ENCODE measurements at regions not wholly inside any gene's neighbourhood (a gene's known extent, or its start where the extent isn't known, plus 50 kb on each side); places are given as distances from the start of the nearest gene placed in this dataset.

- no peaks in the 10 kb centered on the region for H3K27me3 ChIP-seq (ENCODE audit: control insufficient read depth, low read length)
- H3K4me1 ChIP-seq (ENCODE audit: control insufficient read depth, low read length): peaks cover 5% of the 10 kb centered on the region; the same call in 1 of the 2 replicates
- no peaks in the 10 kb centered on the region for H3K9me2 ChIP-seq (replicated peaks; ENCODE audit: control insufficient read depth, low read length)
- H4K20me1 ChIP-seq (ENCODE audit: control insufficient read depth, insufficient read depth, low read depth, low read length): 0 out of 2 replicates have a peak, but pooled peaks cover 5% of the 10 kb centered on the region
- no peaks in the 10 kb centered on the region for H3F3A ChIP-seq (ENCODE audit: control insufficient read depth, insufficient read depth)
- TF ChIP-seq CTCF (IDR thresholded peaks at IDR 0.05; ENCODE audit: low read depth, low read length, poor library complexity, severe bottlenecking): no peak
- no peak for TF ChIP-seq EZH2phosphoT487 (IDR thresholded peaks at IDR 0.05; ENCODE audit: borderline replicate concordance, low read length)
- no peak overlapping the region for H3K4me2 ChIP-seq (ENCODE audit: low read length)
- H3K36me3 ChIP-seq (ENCODE audit: control insufficient read depth, low read length): no peaks in the 10 kb centered on the region
- H3K4me3 ChIP-seq (ENCODE audit: low read length): no peak overlapping the region
- H3K27ac ChIP-seq (ENCODE audit: low read depth, low read length): no peak overlapping the region
- H3K9me3 ChIP-seq (ENCODE audit: control insufficient read depth, insufficient read depth, low read length): no peaks in the 10 kb centered on the region
- H3K79me2 ChIP-seq (ENCODE audit: control insufficient read depth, low read length): no peaks in the 10 kb centered on the region
These were observed 161.9 kb downstream of the SEC14L1 start for GRCh38 chr17:77302682-77303081.

GRCh38 chr17:77303620-77304019 is 162.9 kb downstream of the SEC14L1 start:
- Histone ChIP-seq H4K20me1 (ENCODE audit: control insufficient read depth, insufficient read depth, low read depth, low read length) (0 out of 2 replicates have a peak, but pooled peaks cover 5% of the 10 kb centered on the region), H3K27ac (ENCODE audit: low read depth, low read length) (no peak overlapping the region), H3K9me2 (replicated peaks; ENCODE audit: control insufficient read depth, low read length) (no peaks in the 10 kb centered on the region), H3K36me3 (ENCODE audit: control insufficient read depth, low read length) (no peaks in the 10 kb centered on the region), H3K4me3 (ENCODE audit: low read length) (no peak overlapping the region), H3K79me2 (ENCODE audit: control insufficient read depth, low read length) (no peaks in the 10 kb centered on the region), H3K4me2 (ENCODE audit: low read length) (no peak overlapping the region), H3K27me3 (ENCODE audit: control insufficient read depth, low read length) (no peaks in the 10 kb centered on the region), H3K9me3 (ENCODE audit: control insufficient read depth, insufficient read depth, low read length) (no peaks in the 10 kb centered on the region), H3F3A (ENCODE audit: control insufficient read depth, insufficient read depth) (no peaks in the 10 kb centered on the region), H3K4me1 (ENCODE audit: control insufficient read depth, low read length) (peaks cover 5% of the 10 kb centered on the region; the same call in 1 of the 2 replicates)
- TF ChIP-seq EZH2phosphoT487 (IDR thresholded peaks at IDR 0.05; ENCODE audit: borderline replicate concordance, low read length): no peak
- no peak for TF ChIP-seq CTCF (IDR thresholded peaks at IDR 0.05; ENCODE audit: low read depth, low read length, poor library complexity, severe bottlenecking)

GRCh38 chr17:77304051-77304745 is 163.4 kb downstream of the SEC14L1 start:
- Histone ChIP-seq H3K9me2 (replicated peaks; ENCODE audit: control insufficient read depth, low read length) (no peaks in the 10 kb centered on the region), H3K4me3 (ENCODE audit: low read length) (no peak overlapping the region), H3K27me3 (ENCODE audit: control insufficient read depth, low read length) (no peaks in the 10 kb centered on the region), H3K9me3 (ENCODE audit: control insufficient read depth, insufficient read depth, low read length) (no peaks in the 10 kb centered on the region), H3K27ac (ENCODE audit: low read depth, low read length) (no peak overlapping the region), H3K36me3 (ENCODE audit: control insufficient read depth, low read length) (no peaks in the 10 kb centered on the region), H3K4me1 (ENCODE audit: control insufficient read depth, low read length) (peaks cover 5% of the 10 kb centered on the region; the same call in 1 of the 2 replicates), H4K20me1 (ENCODE audit: control insufficient read depth, insufficient read depth, low read depth, low read length) (0 out of 2 replicates have a peak, but pooled peaks cover 5% of the 10 kb centered on the region), H3K79me2 (ENCODE audit: control insufficient read depth, low read length) (no peaks in the 10 kb centered on the region), H3K4me2 (ENCODE audit: low read length) (no peak overlapping the region), H3F3A (ENCODE audit: control insufficient read depth, insufficient read depth) (no peaks in the 10 kb centered on the region)
- TF ChIP-seq CTCF (IDR thresholded peaks at IDR 0.05; ENCODE audit: low read depth, low read length, poor library complexity, severe bottlenecking) (no peak), EZH2phosphoT487 (IDR thresholded peaks at IDR 0.05; ENCODE audit: borderline replicate concordance, low read length) (no peak)
